Osteoblast (primary cell): ENCODE measurements at regions not wholly inside any gene's neighbourhood (a gene's known extent, or its start where the extent isn't known, plus 50 kb on each side); places are given as distances from the start of the nearest gene placed in this dataset.
A peak's percentile ranks its signal among the peaks of the same experiment; 100 is the strongest.

ENCODE experiments used
- DNase-seq: peaks from one replicate; pipeline ENCODE4 v3.0.0; 2011; ENCODE audit warnings: low spot score, mixed read lengths; ENCODE audit not compliant: insufficient read length; ENCODE audit errors: missing footprints
- H2AFZ ChIP-seq: 2 replicates; pipeline ENCODE4 v1.6.0; 2011; ENCODE audit warnings: mild to moderate bottlenecking, low read length
- H3K27ac ChIP-seq: 2 replicates; pipeline ENCODE4 v1.5.1; 2011; ENCODE audit warnings: mild to moderate bottlenecking, low read depth, low read length, moderate library complexity
- H3K27me3 ChIP-seq: 2 replicates; pipeline ENCODE4 v1.6.0; 2012; ENCODE audit warnings: mild to moderate bottlenecking, control low read depth, inconsistent platforms, low read length, moderate library complexity; ENCODE audit not compliant: insufficient read depth
- H3K36me3 ChIP-seq: 2 replicates; pipeline ENCODE4 v1.5.1; 2011; ENCODE audit warnings: mild to moderate bottlenecking, low read length, control low read depth, moderate library complexity; ENCODE audit not compliant: insufficient read depth
- H3K4me1 ChIP-seq: 2 replicates; pipeline ENCODE4 v1.5.1; 2011; ENCODE audit warnings: mild to moderate bottlenecking, low read length, control low read depth, moderate library complexity; ENCODE audit not compliant: insufficient read depth
- H3K4me2 ChIP-seq: 2 replicates; pipeline ENCODE4 v1.6.0; 2011; ENCODE audit warnings: mild to moderate bottlenecking, low read length; ENCODE audit not compliant: insufficient read depth
- H3K4me3 ChIP-seq: fragments of 200-600 bp; sonication (generic); 3 replicates; pipeline ENCODE4 v1.5.1; 2012; ENCODE audit warnings: mild to moderate bottlenecking, low read length, inconsistent platforms; ENCODE audit not compliant: insufficient read depth
- H3K79me2 ChIP-seq: 2 replicates; pipeline ENCODE4 v1.6.0; 2012; ENCODE audit warnings: mild to moderate bottlenecking, low read length, control low read depth, inconsistent platforms; ENCODE audit not compliant: insufficient read depth
- H3K9me3 ChIP-seq: 2 replicates; pipeline ENCODE4 v1.5.1; 2011; ENCODE audit warnings: low read depth, low read length, control low read depth
- H4K20me1 ChIP-seq: 2 replicates; pipeline ENCODE4 v1.6.0; 2012; ENCODE audit warnings: mild to moderate bottlenecking, low read length, control low read depth; ENCODE audit not compliant: insufficient read depth
- TF ChIP-seq, protein P1 (sequence below): IDR thresholded peaks from 2 replicates; pipeline ENCODE4 v1.5.1; 2011; ENCODE audit warnings: mild to moderate bottlenecking, low read depth, low read length, moderate library complexity; ENCODE audit errors: extremely low read depth

DNA sequence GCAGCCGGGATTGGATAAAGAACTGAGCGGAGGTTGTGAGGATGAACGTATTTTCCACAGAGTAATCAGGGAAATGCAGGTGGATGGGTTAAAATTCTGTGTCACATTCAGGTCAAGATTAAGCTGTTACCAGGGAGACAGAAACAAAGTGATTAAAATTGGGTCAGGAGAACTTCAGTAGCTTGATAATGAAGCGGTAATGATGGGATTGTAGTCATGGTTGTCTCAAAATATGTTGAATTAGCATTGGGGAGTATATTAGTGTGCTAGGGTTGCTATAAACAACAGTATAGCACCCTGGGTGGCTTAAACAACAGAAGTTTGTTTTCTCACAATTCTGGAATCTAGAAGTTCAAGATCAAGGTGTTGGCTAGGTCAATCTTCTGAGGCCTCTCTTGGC is 155.5 kb downstream of the GJA1 start:
- H3K36me3 ChIP-seq, result no peaks in the 10 kb centered on the region
- peak; percentile 27 for DNase-seq
- H3K79me2 ChIP-seq, result no peaks in the 10 kb centered on the region
- H3K4me2 ChIP-seq, result no peak overlapping the region
- H3K27me3 ChIP-seq, result no peaks in the 10 kb centered on the region
- peak overlapping the region; percentile 4 for H2AFZ ChIP-seq
- no peaks in the 10 kb centered on the region for H3K9me3 ChIP-seq
- no peak overlapping the region for H3K27ac ChIP-seq
- no peak overlapping the region for H3K4me3 ChIP-seq
- no peaks in the 10 kb centered on the region for H4K20me1 ChIP-seq
- no peaks in the 10 kb centered on the region for H3K4me1 ChIP-seq
- TF ChIP-seq, protein P1, sequence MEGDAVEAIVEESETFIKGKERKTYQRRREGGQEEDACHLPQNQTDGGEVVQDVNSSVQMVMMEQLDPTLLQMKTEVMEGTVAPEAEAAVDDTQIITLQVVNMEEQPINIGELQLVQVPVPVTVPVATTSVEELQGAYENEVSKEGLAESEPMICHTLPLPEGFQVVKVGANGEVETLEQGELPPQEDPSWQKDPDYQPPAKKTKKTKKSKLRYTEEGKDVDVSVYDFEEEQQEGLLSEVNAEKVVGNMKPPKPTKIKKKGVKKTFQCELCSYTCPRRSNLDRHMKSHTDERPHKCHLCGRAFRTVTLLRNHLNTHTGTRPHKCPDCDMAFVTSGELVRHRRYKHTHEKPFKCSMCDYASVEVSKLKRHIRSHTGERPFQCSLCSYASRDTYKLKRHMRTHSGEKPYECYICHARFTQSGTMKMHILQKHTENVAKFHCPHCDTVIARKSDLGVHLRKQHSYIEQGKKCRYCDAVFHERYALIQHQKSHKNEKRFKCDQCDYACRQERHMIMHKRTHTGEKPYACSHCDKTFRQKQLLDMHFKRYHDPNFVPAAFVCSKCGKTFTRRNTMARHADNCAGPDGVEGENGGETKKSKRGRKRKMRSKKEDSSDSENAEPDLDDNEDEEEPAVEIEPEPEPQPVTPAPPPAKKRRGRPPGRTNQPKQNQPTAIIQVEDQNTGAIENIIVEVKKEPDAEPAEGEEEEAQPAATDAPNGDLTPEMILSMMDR, result no peak

DNA sequence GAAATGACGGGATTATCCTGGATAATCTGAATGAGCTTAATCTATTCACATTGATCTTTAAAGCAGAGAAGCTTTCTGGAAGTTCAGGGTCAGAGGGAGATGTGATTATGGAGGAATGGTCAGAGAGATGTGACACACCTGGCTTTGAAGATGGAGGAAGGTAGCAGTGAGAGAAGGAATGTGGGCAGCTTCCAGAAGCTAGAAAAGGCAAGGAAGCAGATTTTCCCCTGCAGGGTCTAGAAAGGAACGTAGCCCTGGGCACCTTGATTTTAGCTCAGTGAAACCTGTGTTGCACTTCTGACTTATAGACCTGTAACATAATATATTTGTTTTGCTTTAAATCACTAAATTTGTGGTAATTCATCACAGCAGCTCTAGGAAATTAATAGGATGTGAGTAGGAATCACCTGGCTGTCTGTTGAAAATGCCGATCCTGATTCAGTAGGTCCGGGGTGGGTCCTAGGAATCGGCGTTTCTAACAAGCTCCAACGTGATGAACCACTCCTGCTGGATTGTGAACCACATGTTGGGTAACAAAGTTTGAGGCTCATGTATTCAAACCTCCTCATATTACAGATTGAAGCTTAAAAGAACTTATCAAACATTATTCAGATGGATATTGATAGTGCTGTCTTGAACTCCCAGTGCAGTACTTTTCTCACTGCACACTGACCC is 157.0 kb downstream of the GJA1 start:
- Histone ChIP-seq H3K27ac (no peak overlapping the region), H3K4me2 (no peak overlapping the region), H3K9me3 (no peaks in the 10 kb centered on the region), H3K4me3 (no peak overlapping the region), H2AFZ (no peak overlapping the region), H4K20me1 (no peaks in the 10 kb centered on the region), H3K4me1 (peaks cover 3% of the 10 kb centered on the region), H3K27me3 (no peaks in the 10 kb centered on the region), H3K79me2 (no peaks in the 10 kb centered on the region), H3K36me3 (no peaks in the 10 kb centered on the region)
- no peak for DNase-seq
- TF ChIP-seq, protein P1, result no peak

DNA sequence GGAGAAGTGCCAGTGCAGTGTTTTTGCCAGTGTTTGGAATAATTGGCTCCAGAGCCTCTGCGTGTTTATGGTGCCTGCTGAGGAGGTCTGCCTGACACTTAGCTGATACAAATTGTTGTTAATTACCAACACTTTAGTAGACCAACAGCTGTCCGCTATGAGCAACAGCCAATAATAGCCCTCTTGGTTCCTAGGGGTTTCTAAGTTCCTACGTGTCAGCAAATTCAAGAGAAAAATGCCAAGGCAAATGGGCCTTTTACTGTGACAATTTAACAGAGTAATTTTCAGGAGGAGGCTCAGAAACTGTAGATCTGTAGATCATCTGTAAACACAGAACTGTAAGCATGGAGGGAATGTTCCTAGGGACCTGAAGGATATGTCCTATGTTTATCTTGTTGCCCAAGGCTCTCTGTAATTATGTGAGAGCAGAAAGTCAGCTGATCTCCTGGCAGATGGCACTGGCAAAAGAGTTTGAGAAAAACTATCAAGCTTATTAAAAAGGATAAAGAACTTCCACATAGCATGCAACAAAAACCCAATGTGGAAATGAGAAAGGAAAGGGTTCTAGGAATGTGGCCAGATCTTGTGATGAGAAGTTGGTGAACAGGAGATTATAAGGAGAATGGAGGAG is 157.7 kb downstream of the GJA1 start:
- Histone ChIP-seq H3K36me3 (no peaks in the 10 kb centered on the region), H4K20me1 (no peaks in the 10 kb centered on the region), H2AFZ (no peak overlapping the region), H3K4me3 (no peak overlapping the region), H3K4me1 (peaks cover 4% of the 10 kb centered on the region), H3K4me2 (no peak overlapping the region), H3K27me3 (no peaks in the 10 kb centered on the region), H3K9me3 (no peaks in the 10 kb centered on the region), H3K79me2 (no peaks in the 10 kb centered on the region), H3K27ac (no peak overlapping the region)
- DNase-seq, result peak; percentile 14
- TF ChIP-seq, protein P1, result no peak

DNA sequence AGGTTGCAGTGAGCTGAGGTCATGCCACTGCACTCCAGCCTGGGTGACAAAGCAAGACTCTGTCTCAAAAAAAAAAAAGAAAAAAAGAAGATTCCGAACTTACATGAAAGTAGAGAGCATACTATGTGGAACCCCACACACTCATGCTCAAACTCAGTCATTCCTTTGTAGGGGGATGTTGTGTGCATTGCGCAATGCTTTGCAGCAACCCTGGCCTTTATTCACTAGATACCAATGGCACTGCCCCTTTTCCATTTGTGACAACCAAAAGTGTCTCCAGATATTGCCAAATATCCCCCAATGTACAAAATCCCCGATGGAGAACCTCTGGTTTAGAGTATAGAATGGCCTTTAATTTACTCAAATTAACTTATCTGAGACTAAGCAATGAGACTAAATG is 158.6 kb downstream of the GJA1 start:
- no peak overlapping the region for H3K4me2 ChIP-seq
- H3K27ac ChIP-seq, result no peak overlapping the region
- no peaks in the 10 kb centered on the region for H3K9me3 ChIP-seq
- H3K27me3 ChIP-seq, result no peaks in the 10 kb centered on the region
- no peak for DNase-seq
- H3K79me2 ChIP-seq, result no peaks in the 10 kb centered on the region
- TF ChIP-seq, protein P1, result no peak
- no peaks in the 10 kb centered on the region for H3K36me3 ChIP-seq
- H2AFZ ChIP-seq, result no peak overlapping the region
- H3K4me1 ChIP-seq, result peaks cover 4% of the 10 kb centered on the region
- H4K20me1 ChIP-seq, result no peaks in the 10 kb centered on the region
- no peak overlapping the region for H3K4me3 ChIP-seq
